ENCODE measurements at regions not wholly inside any gene's neighbourhood (a gene's known extent, or its start where the extent isn't known, plus 50 kb on each side); places are given as distances from the start of the nearest gene placed in this dataset.
"Not testable (repeated sequence)": the region's sequence is repeated elsewhere in the genome, so short reads cannot be mapped to it uniquely, and the experiment has no call there.

DNA sequence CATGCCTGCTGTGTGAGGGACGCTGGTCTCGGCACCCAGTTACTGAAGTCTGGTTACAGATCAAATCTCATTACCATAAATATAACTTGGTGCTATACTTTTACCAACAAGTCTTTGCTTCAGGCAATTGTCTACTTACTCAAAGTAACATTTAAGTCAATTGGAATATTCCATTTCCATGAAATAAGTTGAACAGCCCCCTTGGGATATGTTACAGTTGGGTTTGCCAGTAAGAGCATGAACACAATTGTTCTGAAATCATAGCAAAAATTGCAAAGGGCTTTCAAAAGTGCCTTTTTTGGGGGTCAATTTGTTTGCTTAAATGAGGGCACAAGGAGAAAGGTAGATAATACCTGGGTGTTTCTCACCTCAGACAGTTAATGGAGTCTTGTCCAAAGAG, 170.9 kb upstream of the EXOC2 start:
- no peak for DNase-seq (ENCODE audit: low read depth in 2 of 2)

DNA sequence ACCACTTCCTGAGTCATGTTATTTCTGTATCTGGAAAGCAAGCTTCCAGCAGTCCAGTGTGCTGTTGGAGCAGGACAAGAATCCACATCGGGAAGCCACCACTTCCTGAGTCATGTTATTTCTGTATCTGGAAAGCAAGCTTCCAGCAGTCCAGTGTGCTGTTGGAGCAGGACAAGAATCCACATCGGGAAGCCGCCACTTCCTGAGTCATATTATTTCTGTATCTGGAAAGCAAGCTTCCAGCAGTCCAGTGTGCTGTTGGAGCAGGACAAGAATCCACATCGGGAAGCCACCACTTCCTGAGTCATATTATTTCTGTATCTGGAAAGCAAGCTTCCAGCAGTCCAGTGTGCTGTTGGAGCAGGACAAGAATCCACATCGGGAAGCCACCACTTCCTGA, 170.2 kb upstream of the EXOC2 start:
- not testable (repeated sequence) for DNase-seq (ENCODE audit: low read depth in 2 of 2)

DNA sequence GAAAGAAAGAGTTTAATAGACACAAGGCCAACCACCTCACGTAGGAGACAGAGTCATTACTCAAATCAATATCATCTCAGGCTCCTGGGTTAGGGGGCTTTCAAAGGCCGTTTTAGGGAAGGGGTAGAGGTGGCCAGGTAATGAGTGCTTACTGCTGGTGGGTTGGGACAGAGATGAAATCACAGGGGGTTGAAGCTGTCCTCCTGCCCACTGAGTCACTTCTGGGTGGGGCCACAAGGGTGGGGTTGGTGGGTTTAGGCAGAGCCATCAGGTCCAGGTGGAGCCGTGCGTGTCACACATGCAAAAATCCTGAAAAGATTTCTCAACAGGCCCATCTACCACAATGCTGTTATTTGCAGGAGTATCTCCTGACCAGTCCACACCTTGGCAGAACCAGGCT, 167.0 kb upstream of the EXOC2 start:
- no peak for DNase-seq (ENCODE audit: low read depth in 2 of 2)

DNA sequence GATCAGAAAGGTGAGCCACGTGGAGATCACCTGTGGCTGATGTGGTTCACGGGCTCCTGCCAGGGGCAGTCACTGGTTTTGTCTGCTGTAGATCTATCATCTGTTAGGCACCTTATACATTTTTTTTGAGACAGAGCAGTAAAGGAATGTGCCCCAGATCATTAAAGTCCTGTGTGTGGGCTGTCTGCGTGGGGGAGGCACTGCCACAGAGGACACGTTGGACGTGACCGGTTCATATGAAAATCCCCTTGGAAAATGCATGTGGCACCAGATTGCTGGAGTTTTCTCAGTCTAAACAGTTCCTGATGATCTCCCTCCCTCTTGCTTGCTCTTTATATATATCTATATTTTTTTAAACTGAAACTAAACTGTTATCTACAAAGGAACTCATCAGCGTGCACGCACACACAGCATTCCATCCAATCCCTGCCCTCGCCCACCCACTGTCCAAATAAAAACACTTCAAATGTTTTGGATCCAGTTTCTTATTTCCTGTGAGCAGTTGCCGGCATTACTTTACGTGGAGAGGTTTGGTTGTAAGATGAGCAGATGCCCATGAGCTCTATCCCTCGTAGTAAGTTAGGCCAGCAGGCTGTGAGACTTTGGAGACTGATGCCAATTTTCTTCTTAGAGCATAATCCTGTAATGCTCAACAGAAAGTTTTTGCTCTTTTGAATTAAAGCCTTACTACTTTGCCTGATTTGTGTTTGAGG, 161.6 kb upstream of the EXOC2 start:
- DNase-seq (ENCODE audit: low read depth in 2 of 2) = no peak

DNA sequence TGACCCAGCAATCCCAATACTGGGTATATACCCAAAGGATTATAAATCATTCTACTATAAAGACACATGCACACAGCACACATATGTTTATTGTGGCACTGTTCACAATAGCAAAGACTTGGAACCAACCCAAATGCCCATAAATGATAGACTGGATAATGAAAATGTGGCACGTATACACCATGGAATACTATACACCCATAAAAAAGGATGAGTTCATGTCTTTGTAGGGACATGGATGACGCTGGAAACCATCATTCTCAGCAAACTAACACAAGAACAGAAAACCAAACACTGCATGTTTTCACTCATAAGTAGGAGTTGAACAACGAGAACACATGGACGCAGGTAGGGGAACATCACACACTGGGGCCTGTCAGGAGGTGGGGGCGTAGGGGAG, 159.3 kb upstream of the EXOC2 start:
- DNase-seq (ENCODE audit: low read depth in 2 of 2) = not testable (repeated sequence)

DNA sequence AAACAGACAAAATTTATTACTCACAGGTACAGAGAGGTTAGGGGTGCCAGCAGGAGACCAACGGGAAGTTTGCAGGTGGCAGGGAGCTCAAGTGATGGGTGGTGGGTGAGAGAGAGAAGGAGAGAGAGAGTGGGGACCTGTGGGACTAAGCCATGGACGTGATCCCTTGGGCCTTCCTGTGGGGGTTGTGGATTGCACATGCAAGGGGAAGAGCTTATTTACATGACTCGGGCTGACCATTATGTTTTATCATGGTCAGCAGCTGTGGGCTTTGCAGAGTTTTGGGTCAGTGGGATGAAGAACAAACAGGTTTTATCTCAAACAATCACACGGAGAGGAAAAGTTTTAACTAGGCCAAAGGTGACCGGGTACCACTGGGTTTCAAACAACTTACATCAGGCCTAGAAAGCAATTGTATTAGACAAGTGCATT, 156.2 kb upstream of the EXOC2 start:
- DNase-seq (ENCODE audit: low read depth in 2 of 2) = no peak

DNA sequence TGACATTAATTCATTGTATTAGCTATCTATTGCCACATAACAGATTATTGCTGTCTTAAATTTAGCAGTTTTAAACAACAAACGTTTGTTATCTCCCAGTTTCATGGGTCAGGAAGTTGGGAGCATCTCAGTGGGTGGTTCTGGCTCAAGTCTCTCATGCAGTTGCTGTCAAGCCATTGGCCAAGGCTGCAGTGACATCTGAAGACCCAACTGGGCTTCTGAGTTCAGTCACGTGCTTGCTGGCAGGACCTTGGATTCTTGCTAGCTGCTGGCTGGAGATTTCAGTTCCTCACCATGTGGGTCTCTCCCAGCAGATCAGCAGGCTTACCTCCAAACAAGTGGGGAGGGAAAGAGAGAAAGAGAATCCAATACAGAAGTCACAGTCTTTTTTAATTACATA, 152.6 kb upstream of the EXOC2 start:
- DNase-seq (ENCODE audit: low read depth in 2 of 2) = no peak

DNA sequence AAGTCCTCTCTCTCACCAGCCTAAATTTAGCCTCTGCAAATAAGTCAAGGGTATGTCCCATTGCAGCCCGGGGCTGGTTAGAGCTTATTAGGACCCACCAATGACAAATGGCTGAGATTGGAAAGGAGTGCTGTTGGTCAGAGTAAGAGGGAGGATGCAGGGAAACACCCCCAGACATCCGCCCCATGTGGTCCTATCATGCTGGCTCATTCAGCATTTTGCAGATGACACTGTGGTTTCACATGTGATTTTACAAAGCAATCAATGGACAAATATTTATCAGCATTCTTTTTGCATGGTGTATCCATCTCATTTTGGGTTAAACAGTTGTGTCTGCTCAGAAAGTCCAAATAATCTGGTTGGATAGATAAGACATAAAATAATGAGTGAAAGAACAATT, 152.2 kb upstream of the EXOC2 start:
- DNase-seq (ENCODE audit: low read depth in 2 of 2) = no peak

DNA sequence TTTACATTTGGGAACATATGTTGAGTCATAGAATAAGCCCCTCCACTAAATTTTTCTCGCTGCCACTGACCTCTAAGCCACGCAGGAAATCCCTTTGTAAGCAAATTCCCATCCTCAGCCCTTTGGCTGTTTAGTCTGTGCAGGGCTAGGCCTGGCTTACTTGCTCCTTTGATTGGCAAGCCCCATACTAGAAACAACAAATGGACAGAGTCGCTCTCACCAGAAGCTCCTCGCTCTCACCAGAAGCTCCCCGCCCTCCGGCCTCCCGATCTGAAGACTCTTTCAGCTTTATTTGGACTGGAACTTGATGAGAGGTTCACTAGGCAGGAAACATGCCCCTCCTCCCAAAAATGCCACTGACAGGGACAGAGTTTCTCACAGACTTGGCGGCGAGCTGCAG, 149.2 kb upstream of the EXOC2 start:
- DNase-seq (ENCODE audit: low read depth in 2 of 2) = no peak

DNA sequence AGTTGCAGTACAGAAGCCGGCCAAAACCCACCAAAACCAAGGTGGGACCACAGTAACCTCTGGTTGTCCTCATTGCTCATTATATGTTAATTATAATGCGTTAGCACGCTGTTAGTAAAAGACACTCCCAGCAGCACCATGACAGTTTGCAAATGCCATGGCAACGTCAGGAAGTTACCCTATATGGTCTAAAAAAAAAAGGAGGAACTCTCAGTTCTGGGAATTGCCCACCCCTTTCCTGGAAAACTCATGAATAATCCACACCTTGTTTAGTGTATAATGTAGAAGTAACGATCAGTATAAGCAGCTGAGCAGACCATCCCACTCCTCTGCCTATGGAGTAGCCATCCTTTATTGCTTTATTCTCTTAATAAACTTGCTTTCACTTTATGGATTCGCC, 148.6 kb upstream of the EXOC2 start:
- DNase-seq (ENCODE audit: low read depth in 2 of 2) = no peak

DNA sequence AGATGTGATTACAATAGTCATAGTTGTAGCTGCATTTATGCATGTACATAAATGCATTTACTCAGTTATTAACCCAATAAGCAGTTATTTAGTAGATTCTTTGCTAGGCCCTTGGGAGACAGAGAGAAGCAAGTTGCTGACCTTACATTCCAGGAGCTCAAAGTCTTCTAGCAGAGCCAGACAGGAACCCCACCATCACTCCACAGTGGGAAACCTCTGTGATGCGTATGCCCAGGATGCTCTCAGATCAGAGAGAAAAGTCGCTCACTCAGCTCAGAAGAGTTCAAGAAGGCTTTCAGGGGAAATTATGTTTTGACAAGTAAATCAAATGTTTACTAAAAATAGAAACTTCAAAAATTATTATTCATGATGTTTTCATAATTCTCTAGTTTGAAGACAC, 146.3 kb upstream of the EXOC2 start:
- DNase-seq (ENCODE audit: low read depth in 2 of 2) = no peak

DNA sequence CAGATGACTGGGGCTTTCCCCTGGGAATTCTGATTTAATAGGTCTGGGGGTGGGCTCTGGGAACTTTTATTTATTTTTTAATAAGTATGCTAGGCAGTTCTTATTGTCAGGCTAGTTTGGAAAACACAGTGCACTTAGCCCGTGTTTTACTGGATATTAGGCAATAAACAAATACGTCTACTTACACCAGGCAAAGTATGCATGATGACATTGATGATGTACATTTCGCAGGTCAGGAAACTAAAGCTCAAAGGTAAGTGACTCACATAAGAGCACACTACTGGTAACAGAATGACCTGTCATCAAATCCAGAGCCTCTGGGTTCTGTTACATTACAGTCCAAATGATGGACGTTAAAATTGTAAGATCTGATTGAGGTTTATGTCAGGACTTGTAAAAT, 144.4 kb upstream of the EXOC2 start:
- DNase-seq (ENCODE audit: low read depth in 2 of 2) = no peak

DNA sequence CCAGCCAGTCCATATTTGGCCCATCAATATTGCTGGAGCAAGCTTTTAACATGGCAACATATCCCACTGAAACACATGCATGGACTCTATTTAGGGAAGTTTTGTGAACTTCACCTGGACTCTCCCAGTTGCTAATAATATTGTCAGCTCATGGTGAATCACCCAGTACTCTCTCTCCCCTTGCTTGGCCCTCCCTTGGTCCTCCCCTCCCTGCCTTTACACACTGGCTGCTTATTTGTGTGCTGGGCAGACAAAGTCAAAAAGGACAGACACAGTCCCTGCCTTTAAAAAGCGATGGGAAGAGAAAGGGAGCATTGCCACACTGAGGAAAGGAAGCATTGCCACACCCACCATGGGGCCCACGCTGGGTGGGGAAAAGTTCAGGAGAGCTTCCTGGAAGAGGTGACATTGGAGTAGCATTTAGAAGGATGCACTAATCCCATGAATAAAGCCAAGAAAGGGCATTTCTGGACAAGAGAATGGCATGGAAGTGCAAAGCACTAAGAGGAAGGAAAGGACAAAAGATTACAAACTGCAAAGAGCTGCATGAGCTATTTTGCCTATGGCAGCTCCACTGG, 143.4 kb upstream of the EXOC2 start:
- DNase-seq (ENCODE audit: low read depth in 2 of 2) = no peak

DNA sequence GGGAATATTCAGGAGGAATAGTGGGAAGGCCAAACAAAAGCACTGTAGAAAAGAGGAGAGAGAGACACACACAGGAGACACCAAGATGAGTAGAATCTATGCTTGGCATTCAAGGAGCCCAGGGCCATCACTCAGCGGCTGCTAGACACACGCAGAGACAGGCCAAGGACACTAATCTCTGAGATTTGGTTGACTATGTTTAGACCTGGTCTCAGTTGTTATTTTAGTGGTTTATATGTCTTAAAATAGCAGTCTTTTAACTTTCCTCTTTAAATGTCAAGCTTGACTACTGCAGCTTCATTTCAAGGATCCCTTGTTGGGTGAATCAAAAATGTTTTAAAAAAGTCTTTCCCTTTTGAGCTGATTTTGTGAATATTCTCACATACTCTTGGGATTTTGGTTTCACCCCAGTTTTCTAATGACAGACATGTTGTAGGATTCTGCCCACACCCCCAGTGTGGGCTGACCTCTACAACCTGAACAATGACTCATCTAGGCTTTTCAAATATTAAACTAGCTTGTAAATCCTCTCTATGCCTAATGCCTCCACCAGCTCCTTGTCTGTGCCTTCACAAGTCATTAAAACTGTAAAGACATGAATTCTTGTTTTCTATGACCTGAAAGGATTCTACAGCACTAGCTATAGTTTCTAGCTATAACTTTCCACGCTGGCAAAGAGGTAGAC, 142.7 kb upstream of the EXOC2 start:
- DNase-seq (ENCODE audit: low read depth in 2 of 2) = no peak

DNA sequence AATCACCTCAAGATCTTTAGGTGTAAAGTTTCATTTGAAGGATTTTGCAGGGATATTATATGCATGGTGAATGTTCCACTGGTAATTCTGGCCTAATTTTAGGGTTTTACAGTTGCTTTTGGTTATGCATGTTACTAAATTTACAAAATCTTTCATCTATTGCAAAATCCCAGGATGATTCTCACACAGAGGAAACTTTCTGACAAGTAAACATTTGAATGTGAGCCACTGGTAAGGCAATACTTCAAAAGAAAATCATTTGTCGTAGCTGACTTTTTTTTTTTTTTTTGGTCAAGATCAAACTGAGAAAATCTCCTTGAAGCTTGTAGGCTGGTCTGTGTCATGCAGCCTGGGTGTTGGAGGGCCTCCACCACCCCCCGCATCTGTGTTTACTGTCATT, 141.9 kb upstream of the EXOC2 start:
- no peak for DNase-seq (ENCODE audit: low read depth in 2 of 2)

DNA sequence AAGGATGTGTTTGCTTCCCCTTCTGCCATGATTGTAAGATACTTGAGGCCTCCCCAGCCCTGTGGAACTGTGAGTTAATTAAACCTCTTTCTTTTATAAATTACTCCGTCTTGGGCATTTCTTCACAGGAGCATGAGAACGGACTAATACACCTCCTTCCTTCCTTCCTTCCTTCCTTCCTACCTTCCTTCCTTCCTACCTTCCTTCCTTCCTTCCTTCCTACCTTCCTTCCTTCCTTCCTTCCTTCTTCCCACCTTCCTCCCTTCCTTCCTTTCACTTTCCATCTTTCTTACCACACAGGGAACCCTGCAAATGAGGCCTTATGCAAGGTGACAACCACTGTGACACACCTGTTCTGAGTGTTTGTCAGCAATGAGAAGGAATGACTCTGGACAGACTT, 141.3 kb upstream of the EXOC2 start:
- no peak for DNase-seq (ENCODE audit: low read depth in 2 of 2)

DNA sequence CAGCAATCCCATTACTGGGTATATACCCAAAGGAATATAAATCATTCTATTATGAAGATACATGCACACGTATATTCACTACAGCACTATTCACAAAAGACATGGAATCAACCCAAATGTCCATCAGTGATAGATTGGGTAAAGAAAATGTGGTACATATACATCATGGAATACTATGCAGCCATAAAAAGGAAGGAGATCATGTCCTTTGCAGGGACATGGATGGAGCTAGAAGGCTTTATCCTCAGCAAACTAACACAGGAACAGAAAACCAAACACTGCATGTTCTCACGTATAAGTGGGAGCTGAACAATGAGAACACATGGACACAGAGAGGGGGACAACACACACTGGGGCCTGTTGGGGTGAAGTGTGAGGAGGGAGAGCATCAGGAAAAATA, 139.9 kb upstream of the EXOC2 start:
- DNase-seq (ENCODE audit: low read depth in 2 of 2) = not testable (repeated sequence)

DNA sequence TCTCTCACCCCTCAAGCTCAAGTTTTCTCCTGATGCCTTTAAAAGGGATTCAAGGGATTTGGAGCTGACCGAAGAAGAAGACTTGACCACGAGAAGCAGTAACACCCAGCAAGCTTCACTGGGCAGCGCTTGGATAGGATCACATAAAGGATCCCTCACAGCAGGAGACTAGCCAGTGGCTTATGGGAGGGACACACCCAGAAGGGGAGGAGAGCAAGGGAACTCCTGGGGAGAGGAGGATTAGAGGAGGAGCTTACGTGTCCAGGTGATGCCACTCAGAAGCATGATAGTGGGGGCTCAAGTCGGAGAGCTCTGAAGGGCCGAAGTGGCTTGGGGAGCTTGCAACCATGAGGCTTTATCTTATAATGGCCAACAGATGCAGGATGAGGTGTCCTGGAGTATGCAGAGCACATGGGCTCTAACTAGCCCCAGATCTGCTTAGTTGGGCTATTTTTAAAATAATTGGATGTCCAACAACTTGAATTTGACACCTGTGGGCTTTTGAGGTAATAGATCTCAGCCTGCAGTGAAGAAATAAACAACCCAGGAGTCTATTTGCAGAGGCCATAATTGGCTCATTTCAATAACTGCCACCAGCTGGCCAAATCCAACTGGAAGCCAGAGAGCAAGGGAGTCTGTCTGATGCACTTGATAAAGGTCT, 137.9 kb upstream of the EXOC2 start:
- DNase-seq (ENCODE audit: low read depth in 2 of 2) = no peak

DNA sequence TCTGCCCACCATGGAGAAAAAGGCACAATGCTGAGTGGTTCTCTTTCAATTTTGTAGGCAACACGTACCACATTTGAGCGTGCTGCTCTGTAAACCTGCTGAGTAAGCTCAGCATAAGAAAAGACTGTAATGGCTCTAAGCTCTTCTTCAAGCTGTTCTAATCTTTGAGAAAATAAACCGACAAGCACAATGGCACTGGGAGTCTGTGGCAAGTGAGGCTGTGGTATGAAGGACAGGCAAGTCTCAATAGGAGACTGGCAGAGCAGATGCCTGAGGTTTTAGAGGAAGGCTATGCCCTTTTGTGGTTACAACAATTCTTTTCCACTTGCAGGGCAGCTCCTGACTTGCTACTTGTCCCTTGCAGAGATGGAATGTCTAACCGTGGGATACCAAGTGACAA, 136.7 kb upstream of the EXOC2 start:
- no peak for DNase-seq (ENCODE audit: low read depth in 2 of 2)

DNA sequence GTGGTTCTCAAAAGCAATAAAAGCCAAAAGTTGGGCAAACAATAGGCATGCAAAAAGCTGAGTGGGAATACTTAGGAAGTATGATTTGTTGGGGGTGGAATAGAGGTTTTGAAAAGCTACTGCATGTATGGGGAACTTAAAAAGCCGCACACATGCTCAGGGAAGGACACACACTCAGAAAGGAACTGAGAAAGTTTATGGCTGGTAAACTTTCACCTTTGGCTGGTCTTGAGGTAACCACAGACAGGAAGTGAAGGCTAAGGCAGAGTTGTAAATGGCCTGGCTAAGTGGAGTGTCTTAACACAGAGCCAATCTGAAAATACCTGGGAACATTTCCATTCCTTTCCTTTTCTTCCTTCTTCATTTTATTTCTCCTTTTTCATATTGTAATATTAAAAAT, 134.5 kb upstream of the EXOC2 start:
- DNase-seq (ENCODE audit: low read depth in 2 of 2) = no peak

DNA sequence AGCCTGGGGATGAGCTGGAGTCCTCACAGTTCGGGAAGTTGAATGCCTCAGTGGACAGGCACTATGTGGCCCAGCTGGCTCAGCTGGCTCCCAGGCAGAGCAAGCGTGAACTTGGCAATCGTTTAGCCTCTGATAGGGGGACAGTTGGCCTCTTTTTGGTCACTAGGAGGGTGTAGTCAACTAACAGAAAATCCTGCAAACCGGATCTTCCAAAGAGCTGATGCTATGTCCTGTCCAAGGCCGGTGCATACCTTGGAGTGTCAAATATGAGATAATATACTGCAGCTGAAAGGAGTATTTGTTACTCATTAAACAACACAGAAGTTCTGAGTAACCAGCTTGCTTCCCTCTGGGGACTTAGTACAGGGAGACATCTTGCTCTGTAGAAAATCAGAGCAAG, 126.2 kb upstream of the EXOC2 start:
- no peak for DNase-seq (ENCODE audit: low read depth in 2 of 2)

DNA sequence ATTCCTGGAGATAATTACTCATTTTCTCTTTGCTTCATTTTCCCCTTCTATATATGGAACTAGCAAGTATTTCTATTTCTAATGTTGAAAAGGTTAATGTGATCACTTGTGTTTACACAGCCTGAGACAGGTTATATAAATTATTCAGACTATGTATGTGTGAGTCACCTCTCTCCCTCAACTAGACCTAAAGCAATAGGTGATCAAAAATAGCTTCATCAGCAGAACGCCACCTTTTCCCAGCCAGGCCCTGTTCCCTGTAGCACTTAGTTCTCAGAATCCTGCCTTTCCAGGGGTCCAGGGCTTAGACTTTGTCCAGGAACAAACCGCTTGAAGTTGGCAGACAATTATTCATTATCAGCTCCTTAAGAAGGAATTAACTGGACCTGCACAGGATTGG, 125.3 kb upstream of the EXOC2 start:
- no peak for DNase-seq (ENCODE audit: low read depth in 2 of 2)

Data from stimulated activated CD8-positive, alpha-beta memory T cell treated with anti-CD3 and anti-CD28 coated beads, Interleukin-7, amount 100 ng/mL, for 4 hours (primary cell).